GM20000 (cell line): ENCODE measurements at regions not wholly inside any gene's neighbourhood (a gene's known extent, or its start where the extent isn't known, plus 50 kb on each side); places are given as distances from the start of the nearest gene placed in this dataset.

Experiments
- DNase-seq: peaks from one replicate; pipeline ENCODE4 v3.0.0; 2012; ENCODE audit warnings: low spot score
- CTCF ChIP-seq: IDR thresholded peaks from 2 replicates; pipeline ENCODE4 v1.5.1; 2012; ENCODE audit warnings: mild to moderate bottlenecking, control low read depth; ENCODE audit errors: extremely low read depth, missing control alignments

- no peak for TF ChIP-seq CTCF
- DNase-seq = no peak
Observed at GRCh38 chr6:98627129-98627775, 207.1 kb upstream of the POU3F2 start.

GRCh38 chr6:98633886-98634285 is 200.5 kb upstream of the POU3F2 start:
- DNase-seq = no peak
- TF ChIP-seq CTCF = no peak

GRCh38 chr6:98634569-98634968 is 199.8 kb upstream of the POU3F2 start:
- no peak for TF ChIP-seq CTCF
- DNase-seq = no peak

- no peak for DNase-seq
- no peak for TF ChIP-seq CTCF
Observed at GRCh38 chr6:98635191-98635590, 199.2 kb upstream of the POU3F2 start.

- no peak for DNase-seq
- TF ChIP-seq CTCF = no peak
Observed at GRCh38 chr6:98636941-98637340, 197.4 kb upstream of the POU3F2 start.

- DNase-seq = no peak
- TF ChIP-seq CTCF = no peak
Observed at GRCh38 chr6:98639089-98639635, 195.2 kb upstream of the POU3F2 start.

GRCh38 chr6:98640366-98640765 is 194.0 kb upstream of the POU3F2 start:
- DNase-seq = no peak
- no peak for TF ChIP-seq CTCF
